ENCODE measurements at regions not wholly inside any gene's neighbourhood (a gene's known extent, or its start where the extent isn't known, plus 50 kb on each side); places are given as distances from the start of the nearest gene placed in this dataset.

- Histone ChIP-seq H3K4me2 (no peak overlapping the region), H3K9me2 (replicated peaks; ENCODE audit: insufficient read depth) (no peaks in the 10 kb centered on the region), H3K27ac (no peak overlapping the region), H4K20me1 (ENCODE audit: insufficient read depth, poor library complexity, severe bottlenecking) (no peaks in the 10 kb centered on the region), H3K4me1 (ENCODE audit: insufficient read depth) (no peaks in the 10 kb centered on the region), H3K27me3 (no peaks in the 10 kb centered on the region), H3K36me3 (replicated peaks; ENCODE audit: insufficient read depth, low read depth) (no peaks in the 10 kb centered on the region), H3K79me2 (no peaks in the 10 kb centered on the region), H3K9me3 (ENCODE audit: low read depth) (no peaks in the 10 kb centered on the region), H3K4me3 (no peak overlapping the region), H2AFZ (no peak overlapping the region)
- WGBS (ENCODE audit: low lambda C conversion rate, missing lambda C conversion rate), result 83% methylated on average over 11 of the region's 11 CpGs
- no peak for DNase-seq (ENCODE audit: low spot score)
- TF ChIP-seq EZH2 (IDR thresholded peaks at IDR 0.05; ENCODE audit: borderline replicate concordance) (no peak), EZH2phosphoT487 (IDR thresholded peaks at IDR 0.05; ENCODE audit: low read depth, severe bottlenecking, unreplicated experiment) (no peak), CTCF (IDR thresholded peaks at IDR 0.05; ENCODE audit: poor library complexity) (no peak)
These were observed 579.4 kb downstream of the ALG10 start for GRCh38 chr12:34601689-34602088.

- Histone ChIP-seq H3K4me3 (no peak overlapping the region), H3K4me2 (no peak overlapping the region), H3K4me1 (ENCODE audit: insufficient read depth) (no peaks in the 10 kb centered on the region), H3K27me3 (no peaks in the 10 kb centered on the region), H3K36me3 (replicated peaks; ENCODE audit: insufficient read depth, low read depth) (no peaks in the 10 kb centered on the region), H3K9me3 (ENCODE audit: low read depth) (no peaks in the 10 kb centered on the region), H3K9me2 (replicated peaks; ENCODE audit: insufficient read depth) (no peaks in the 10 kb centered on the region), H3K79me2 (no peaks in the 10 kb centered on the region), H2AFZ (no peak overlapping the region), H4K20me1 (ENCODE audit: insufficient read depth, poor library complexity, severe bottlenecking) (no peaks in the 10 kb centered on the region), H3K27ac (no peak overlapping the region)
- TF ChIP-seq EZH2 (IDR thresholded peaks at IDR 0.05; ENCODE audit: borderline replicate concordance), result no peak
- no peak for TF ChIP-seq CTCF (IDR thresholded peaks at IDR 0.05; ENCODE audit: poor library complexity)
- no peak for TF ChIP-seq EZH2phosphoT487 (IDR thresholded peaks at IDR 0.05; ENCODE audit: low read depth, severe bottlenecking, unreplicated experiment)
- WGBS (ENCODE audit: low lambda C conversion rate, missing lambda C conversion rate), result 73% methylated on average over 22 of the region's 22 CpGs
- no peak for DNase-seq (ENCODE audit: low spot score)
These were observed 580.1 kb downstream of the ALG10 start for GRCh38 chr12:34602213-34602940.

GRCh38 chr12:34603382-34604035, 581.2 kb downstream of the ALG10 start:
- Histone ChIP-seq H2AFZ (no peak overlapping the region), H3K4me3 (no peak overlapping the region), H3K4me2 (no peak overlapping the region), H3K27me3 (no peaks in the 10 kb centered on the region), H4K20me1 (ENCODE audit: insufficient read depth, poor library complexity, severe bottlenecking) (no peaks in the 10 kb centered on the region), H3K4me1 (ENCODE audit: insufficient read depth) (no peaks in the 10 kb centered on the region), H3K36me3 (replicated peaks; ENCODE audit: insufficient read depth, low read depth) (no peaks in the 10 kb centered on the region), H3K79me2 (no peaks in the 10 kb centered on the region), H3K9me2 (replicated peaks; ENCODE audit: insufficient read depth) (no peaks in the 10 kb centered on the region), H3K27ac (no peak overlapping the region), H3K9me3 (ENCODE audit: low read depth) (no peaks in the 10 kb centered on the region)
- WGBS (ENCODE audit: low lambda C conversion rate, missing lambda C conversion rate), result 72% methylated on average over 21 of the region's 21 CpGs
- TF ChIP-seq EZH2 (IDR thresholded peaks at IDR 0.05; ENCODE audit: borderline replicate concordance) (no peak), EZH2phosphoT487 (IDR thresholded peaks at IDR 0.05; ENCODE audit: low read depth, severe bottlenecking, unreplicated experiment) (no peak), CTCF (IDR thresholded peaks at IDR 0.05; ENCODE audit: poor library complexity) (no peak)
- no peak for DNase-seq (ENCODE audit: low spot score)
